ENCODE measurements at regions not wholly inside any gene's neighbourhood (a gene's known extent, or its start where the extent isn't known, plus 50 kb on each side); places are given as distances from the start of the nearest gene placed in this dataset.

DNA sequence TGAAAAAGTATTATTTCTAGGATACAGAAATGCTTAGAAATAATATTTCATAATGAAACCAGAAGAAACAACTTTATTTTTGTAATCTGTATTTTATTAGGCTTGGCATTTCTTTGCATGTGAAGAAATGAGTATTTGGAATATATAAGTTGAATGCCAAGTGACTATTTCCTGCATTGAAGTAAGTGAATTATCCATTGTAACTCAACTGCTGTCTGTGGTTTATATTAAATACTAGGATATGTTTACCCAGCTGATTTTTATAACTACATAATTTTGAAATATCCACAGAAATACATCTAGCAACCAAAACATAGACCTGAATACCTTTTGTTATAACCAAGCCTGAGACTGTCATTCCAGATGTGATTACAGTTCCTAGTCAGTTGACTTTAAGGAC, 207.6 kb downstream of the THBS2 start:
- TF ChIP-seq, protein P1, sequence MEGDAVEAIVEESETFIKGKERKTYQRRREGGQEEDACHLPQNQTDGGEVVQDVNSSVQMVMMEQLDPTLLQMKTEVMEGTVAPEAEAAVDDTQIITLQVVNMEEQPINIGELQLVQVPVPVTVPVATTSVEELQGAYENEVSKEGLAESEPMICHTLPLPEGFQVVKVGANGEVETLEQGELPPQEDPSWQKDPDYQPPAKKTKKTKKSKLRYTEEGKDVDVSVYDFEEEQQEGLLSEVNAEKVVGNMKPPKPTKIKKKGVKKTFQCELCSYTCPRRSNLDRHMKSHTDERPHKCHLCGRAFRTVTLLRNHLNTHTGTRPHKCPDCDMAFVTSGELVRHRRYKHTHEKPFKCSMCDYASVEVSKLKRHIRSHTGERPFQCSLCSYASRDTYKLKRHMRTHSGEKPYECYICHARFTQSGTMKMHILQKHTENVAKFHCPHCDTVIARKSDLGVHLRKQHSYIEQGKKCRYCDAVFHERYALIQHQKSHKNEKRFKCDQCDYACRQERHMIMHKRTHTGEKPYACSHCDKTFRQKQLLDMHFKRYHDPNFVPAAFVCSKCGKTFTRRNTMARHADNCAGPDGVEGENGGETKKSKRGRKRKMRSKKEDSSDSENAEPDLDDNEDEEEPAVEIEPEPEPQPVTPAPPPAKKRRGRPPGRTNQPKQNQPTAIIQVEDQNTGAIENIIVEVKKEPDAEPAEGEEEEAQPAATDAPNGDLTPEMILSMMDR (IDR thresholded peaks at IDR 0.05; ENCODE audit: low read depth, low read length) = no peak
- H3K4me3 ChIP-seq (ENCODE audit: low read depth, low read length) = no peak overlapping the region

DNA sequence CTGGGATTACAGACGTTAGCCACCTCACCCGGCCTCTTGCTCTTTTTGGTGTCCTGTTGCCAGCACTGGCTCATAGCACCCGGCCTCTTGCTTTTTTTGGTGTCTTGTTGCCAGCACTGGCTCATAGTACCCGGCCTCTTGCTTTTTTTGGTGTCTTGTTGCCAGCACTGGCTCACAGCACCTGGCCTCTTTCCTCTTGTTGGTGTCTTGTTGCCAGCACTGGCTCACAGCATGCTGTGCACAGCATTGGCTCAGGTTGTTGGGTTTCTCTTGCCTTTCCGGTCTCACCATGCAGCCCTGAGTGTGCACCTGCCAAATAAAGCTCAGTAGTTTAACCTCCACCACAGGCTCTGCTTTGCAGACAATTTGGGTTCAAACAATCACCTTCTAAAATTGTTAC, 208.2 kb downstream of the THBS2 start:
- TF ChIP-seq, protein P1 (IDR thresholded peaks at IDR 0.05; ENCODE audit: low read depth, low read length) = no peak
- no peak overlapping the region for H3K4me3 ChIP-seq (ENCODE audit: low read depth, low read length)

DNA sequence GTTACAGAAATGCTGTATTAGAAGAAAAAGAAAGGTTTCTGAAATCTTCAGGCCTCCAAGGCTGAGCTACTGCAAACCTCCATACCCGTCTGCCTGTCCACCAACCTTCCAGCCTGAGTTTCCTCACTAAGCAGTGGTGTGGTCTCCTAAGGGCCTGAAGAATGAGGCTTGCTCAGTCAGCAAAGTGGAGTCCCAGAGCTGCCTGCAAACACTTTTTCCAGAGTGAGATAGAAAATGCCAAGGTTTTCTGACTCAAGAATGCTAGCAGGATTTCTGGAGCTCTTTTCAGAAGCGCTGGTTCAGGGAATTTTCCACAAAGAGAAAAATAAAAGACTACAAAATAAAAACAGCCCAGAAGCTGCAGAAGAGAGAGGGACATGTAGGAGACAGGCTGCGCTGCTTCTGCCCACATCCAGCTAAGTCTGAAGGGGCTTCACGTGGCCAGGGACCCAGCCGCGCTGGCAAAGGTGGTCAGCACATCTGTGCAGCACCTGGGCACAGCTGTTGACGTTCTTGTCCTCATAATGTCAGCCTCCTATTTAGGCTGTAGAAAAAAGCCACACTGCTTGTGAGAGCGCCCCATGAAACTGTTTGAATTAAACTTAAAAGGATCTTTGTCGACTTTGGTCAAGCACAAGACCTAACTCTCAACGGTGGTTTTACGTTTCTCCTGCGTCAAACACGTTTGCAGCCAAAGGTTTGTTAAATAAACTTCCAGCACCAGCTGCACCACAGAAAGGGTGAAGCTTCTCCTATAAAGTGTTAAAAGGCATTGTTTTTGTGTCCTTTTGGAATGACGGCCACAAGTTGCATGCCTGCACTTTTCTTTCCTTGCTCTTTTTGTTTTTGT, 209.0 kb downstream of the THBS2 start:
- no peak overlapping the region for H3K4me3 ChIP-seq (ENCODE audit: low read depth, low read length)
- TF ChIP-seq, protein P1 (IDR thresholded peaks at IDR 0.05; ENCODE audit: low read depth, low read length) = no peak

DNA sequence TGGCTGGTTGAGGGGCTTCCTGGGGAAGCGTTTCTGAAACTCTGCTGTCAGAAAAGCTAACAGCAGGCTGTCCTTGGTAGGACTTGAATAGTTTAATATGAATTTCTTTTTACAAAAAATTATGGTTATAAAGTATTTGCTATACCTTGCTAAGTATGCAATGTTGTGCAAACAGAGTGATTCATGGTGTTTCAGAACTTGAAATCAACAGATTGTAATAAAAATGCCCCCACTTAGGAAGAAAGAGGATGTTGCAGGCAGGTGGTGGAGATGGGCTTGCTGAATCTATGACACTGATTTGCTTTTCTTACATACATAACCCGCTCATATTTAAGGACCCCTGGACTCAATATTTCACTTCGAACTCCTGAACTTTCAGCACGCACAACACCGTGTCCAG, 211.6 kb downstream of the THBS2 start:
- TF ChIP-seq, protein P1 (IDR thresholded peaks at IDR 0.05; ENCODE audit: low read depth, low read length) = no peak
- H3K4me3 ChIP-seq (ENCODE audit: low read depth, low read length) = no peak overlapping the region

DNA sequence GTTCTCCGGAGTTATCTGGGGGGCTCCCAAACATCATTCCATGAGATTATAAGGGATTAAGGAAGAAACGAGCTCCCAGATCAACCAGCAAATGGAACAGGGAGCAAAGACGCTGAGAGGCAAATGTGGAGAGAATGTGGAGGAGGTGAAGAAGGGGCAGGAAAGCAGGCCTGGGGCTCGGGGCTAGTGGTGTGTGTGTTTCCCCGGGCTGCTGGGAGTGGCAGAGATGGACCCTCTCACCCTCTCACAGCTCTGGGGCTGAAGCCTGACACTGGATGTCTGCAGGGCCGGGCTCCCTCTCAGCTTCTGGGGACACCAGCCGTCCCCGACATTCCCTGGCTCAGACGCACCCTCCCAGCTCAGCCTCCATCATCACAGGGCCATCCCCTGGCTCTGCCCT, 212.6 kb downstream of the THBS2 start:
- no peak overlapping the region for H3K4me3 ChIP-seq (ENCODE audit: low read depth, low read length)
- TF ChIP-seq, protein P1 (IDR thresholded peaks at IDR 0.05; ENCODE audit: low read depth, low read length) = no peak

DNA sequence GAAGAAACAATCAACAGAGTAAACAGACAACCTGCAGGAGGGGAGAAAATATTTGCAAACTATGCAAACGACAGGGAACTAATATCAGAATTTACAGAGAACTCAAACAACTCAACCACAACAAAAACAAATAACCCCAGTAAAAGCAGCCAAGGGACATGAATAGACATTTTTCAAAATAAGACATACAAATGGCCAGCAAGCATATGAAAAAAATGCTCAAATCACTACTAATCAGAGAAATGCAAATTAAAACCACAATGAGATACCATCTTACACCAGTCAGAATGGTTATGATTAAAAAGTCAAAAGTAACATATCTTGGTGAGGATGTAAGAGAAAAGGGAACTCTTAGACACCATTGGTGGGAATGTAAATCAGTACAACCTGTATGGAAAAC, 215.0 kb downstream of the THBS2 start:
- TF ChIP-seq, protein P1 (IDR thresholded peaks at IDR 0.05; ENCODE audit: low read depth, low read length) = no peak
- no peak overlapping the region for H3K4me3 ChIP-seq (ENCODE audit: low read depth, low read length)

DNA sequence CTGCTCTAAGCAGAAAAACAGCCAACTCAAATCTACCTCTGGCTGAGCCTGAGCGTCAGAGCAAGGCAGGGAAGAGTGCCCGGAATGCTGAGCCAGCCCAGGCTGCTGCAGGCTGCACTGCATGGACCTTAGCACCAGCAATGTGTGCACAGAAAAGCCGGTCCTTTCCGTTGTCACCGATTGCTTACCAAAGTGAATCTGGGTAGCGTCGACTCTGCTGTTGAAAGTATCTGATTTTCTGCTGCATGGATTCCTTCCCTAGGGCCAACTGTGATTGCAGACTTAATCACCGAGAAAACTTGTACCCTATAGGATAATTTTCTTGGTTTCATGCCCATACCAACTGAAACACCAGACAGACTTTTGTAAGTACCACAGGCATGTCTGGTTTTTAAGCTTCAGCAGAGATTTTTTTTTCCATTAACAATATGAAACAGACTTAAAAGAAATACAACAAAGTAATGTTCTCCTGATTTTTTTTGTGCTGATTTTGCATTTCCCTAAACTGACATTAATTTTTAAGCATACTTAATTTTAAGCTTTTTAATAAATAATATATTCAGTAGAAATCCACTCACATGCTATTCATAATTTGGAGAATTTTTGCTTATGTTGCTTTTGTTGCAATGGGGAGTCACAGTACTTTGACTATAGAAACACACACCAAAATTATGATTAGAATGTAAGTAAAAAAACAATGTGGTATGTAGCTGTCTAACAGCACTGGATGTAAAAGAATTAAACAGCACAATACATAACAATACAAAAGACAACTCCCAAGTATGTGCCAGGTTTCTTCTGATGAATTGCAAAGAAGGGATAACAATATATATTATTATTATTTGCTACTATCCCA, 218.0 kb downstream of the THBS2 start:
- TF ChIP-seq, protein P1 (IDR thresholded peaks at IDR 0.05; ENCODE audit: low read depth, low read length) = no peak
- H3K4me3 ChIP-seq (ENCODE audit: low read depth, low read length) = no peak overlapping the region
